ENCODE measurements at regions not wholly inside any gene's neighbourhood (a gene's known extent, or its start where the extent isn't known, plus 50 kb on each side); places are given as distances from the start of the nearest gene placed in this dataset.

DNA sequence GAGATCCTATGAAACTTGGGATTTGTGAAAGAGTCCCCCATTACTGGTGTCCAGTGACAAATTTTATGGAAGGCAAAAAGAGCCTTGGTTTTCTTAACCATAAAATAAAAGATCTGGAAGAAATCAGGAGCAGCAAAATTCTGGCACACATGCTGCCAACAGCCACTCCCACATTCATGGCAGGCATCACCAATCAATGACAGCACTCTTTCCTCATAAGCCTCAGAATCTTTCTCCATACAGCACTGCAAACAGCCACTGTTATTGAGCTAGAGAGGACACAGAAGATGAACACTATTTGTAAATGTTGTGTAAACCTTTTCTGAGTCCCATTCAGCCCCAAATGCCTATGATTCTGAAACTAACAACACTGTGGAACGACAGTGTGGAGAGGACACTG, 162.2 kb downstream of the RRAGC start:
- H3F3A ChIP-seq (ENCODE audit: insufficient read depth): no peaks in the 10 kb centered on the region
- no peak overlapping the region for H3K4me2 ChIP-seq (ENCODE audit: low read depth, low read length, poor library complexity, severe bottlenecking)
- H3K9me3 ChIP-seq (ENCODE audit: insufficient read depth, low read length): no peaks in the 10 kb centered on the region
- H3K9ac ChIP-seq (ENCODE audit: low read length): no peak overlapping the region
- H3K27ac ChIP-seq (ENCODE audit: low read depth, low read length): no peak overlapping the region
- H3K79me2 ChIP-seq (ENCODE audit: insufficient read depth, low read length): no peaks in the 10 kb centered on the region
- H3K36me3 ChIP-seq (ENCODE audit: low read length): no peaks in the 10 kb centered on the region
- no peaks in the 10 kb centered on the region for H3K9me2 ChIP-seq (replicated peaks; ENCODE audit: insufficient read depth, low read length)
- no peaks in the 10 kb centered on the region for H4K20me1 ChIP-seq (ENCODE audit: low read depth, low read length)
- H2AFZ ChIP-seq (ENCODE audit: low read depth, low read length, severe bottlenecking): no peak overlapping the region
- H3K27me3 ChIP-seq (ENCODE audit: low read length): no peaks in the 10 kb centered on the region
- no peak overlapping the region for H3K4me3 ChIP-seq (ENCODE audit: insufficient read depth, low read length, poor library complexity, severe bottlenecking)
- TF ChIP-seq, protein P1, sequence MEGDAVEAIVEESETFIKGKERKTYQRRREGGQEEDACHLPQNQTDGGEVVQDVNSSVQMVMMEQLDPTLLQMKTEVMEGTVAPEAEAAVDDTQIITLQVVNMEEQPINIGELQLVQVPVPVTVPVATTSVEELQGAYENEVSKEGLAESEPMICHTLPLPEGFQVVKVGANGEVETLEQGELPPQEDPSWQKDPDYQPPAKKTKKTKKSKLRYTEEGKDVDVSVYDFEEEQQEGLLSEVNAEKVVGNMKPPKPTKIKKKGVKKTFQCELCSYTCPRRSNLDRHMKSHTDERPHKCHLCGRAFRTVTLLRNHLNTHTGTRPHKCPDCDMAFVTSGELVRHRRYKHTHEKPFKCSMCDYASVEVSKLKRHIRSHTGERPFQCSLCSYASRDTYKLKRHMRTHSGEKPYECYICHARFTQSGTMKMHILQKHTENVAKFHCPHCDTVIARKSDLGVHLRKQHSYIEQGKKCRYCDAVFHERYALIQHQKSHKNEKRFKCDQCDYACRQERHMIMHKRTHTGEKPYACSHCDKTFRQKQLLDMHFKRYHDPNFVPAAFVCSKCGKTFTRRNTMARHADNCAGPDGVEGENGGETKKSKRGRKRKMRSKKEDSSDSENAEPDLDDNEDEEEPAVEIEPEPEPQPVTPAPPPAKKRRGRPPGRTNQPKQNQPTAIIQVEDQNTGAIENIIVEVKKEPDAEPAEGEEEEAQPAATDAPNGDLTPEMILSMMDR (IDR thresholded peaks at IDR 0.05; ENCODE audit: insufficient read depth, low read length, poor library complexity, severe bottlenecking): no peak
- no peak for TF ChIP-seq EZH2phosphoT487 (conservative IDR thresholded peaks at IDR 0.05; ENCODE audit: low read length)

DNA sequence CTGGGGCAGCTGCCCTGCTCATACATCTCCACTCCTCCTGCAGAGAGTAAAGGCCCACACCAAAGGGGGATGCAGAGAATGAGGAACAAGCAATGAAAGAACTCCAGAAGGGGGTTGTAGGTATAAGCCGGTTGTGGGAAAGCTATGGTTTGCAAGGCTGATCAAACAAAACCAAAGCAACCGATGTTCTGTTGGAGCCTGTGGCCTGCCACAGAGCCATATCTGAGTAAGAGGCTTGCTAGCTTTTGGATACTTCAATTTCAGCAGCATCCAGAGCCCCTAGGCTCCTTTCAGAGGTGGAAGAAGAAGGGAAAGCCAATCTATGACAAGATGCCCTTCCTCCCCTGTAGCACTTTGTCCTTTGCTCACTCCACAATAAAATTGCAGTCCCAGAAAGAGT, 163.2 kb downstream of the RRAGC start:
- H3F3A ChIP-seq (ENCODE audit: insufficient read depth): no peaks in the 10 kb centered on the region
- H3K27ac ChIP-seq (ENCODE audit: low read depth, low read length): no peak overlapping the region
- no peaks in the 10 kb centered on the region for H3K9me3 ChIP-seq (ENCODE audit: insufficient read depth, low read length)
- H4K20me1 ChIP-seq (ENCODE audit: low read depth, low read length): no peaks in the 10 kb centered on the region
- H2AFZ ChIP-seq (ENCODE audit: low read depth, low read length, severe bottlenecking): no peak overlapping the region
- H3K36me3 ChIP-seq (ENCODE audit: low read length): no peaks in the 10 kb centered on the region
- TF ChIP-seq EZH2phosphoT487 (conservative IDR thresholded peaks at IDR 0.05; ENCODE audit: low read length): no peak
- TF ChIP-seq, protein P1 (IDR thresholded peaks at IDR 0.05; ENCODE audit: insufficient read depth, low read length, poor library complexity, severe bottlenecking): no peak
- H3K9ac ChIP-seq (ENCODE audit: low read length): no peak overlapping the region
- no peaks in the 10 kb centered on the region for H3K79me2 ChIP-seq (ENCODE audit: insufficient read depth, low read length)
- H3K27me3 ChIP-seq (ENCODE audit: low read length): no peaks in the 10 kb centered on the region
- no peaks in the 10 kb centered on the region for H3K9me2 ChIP-seq (replicated peaks; ENCODE audit: insufficient read depth, low read length)
- no peak overlapping the region for H3K4me2 ChIP-seq (ENCODE audit: low read depth, low read length, poor library complexity, severe bottlenecking)
- H3K4me3 ChIP-seq (ENCODE audit: insufficient read depth, low read length, poor library complexity, severe bottlenecking): no peak overlapping the region

DNA sequence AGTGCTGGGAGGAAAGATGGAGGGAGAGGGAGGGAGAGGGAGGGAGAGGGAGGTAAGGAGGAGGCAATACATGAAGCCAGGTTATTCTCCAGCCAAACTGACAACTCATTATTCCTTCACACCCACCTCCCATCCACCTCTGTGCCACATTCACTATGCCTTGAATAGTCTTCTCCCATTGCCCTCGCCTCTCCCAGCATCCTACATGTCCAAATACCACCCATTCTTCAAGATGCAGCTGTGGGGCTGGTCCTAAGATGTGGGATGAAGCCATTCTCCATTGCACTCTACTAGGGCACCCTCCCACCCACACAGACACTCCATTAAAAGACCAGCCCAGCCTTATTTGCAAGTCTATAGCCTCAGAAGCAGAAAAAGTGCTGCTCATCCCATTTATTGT, 165.8 kb downstream of the RRAGC start:
- Histone ChIP-seq H3K9me2 (replicated peaks; ENCODE audit: insufficient read depth, low read length) (no peaks in the 10 kb centered on the region), H3K9me3 (ENCODE audit: insufficient read depth, low read length) (no peaks in the 10 kb centered on the region), H2AFZ (ENCODE audit: low read depth, low read length, severe bottlenecking) (no peak overlapping the region), H3K27me3 (ENCODE audit: low read length) (no peaks in the 10 kb centered on the region), H3K4me3 (ENCODE audit: insufficient read depth, low read length, poor library complexity, severe bottlenecking) (no peak overlapping the region), H3F3A (ENCODE audit: insufficient read depth) (no peaks in the 10 kb centered on the region), H3K27ac (ENCODE audit: low read depth, low read length) (no peak overlapping the region), H4K20me1 (ENCODE audit: low read depth, low read length) (no peaks in the 10 kb centered on the region), H3K36me3 (ENCODE audit: low read length) (no peaks in the 10 kb centered on the region), H3K9ac (ENCODE audit: low read length) (no peak overlapping the region), H3K4me2 (ENCODE audit: low read depth, low read length, poor library complexity, severe bottlenecking) (no peak overlapping the region), H3K79me2 (ENCODE audit: insufficient read depth, low read length) (no peaks in the 10 kb centered on the region)
- no peak for TF ChIP-seq EZH2phosphoT487 (conservative IDR thresholded peaks at IDR 0.05; ENCODE audit: low read length)
- TF ChIP-seq, protein P1 (IDR thresholded peaks at IDR 0.05; ENCODE audit: insufficient read depth, low read length, poor library complexity, severe bottlenecking): no peak
